Osteoblast (primary cell): ENCODE measurements at regions not wholly inside any gene's neighbourhood (a gene's known extent, or its start where the extent isn't known, plus 50 kb on each side); places are given as distances from the start of the nearest gene placed in this dataset.

ENCODE experiments used
- DNase-seq: peaks from one replicate; pipeline ENCODE4 v3.0.0; 2011; ENCODE audit warnings: low spot score, mixed read lengths; ENCODE audit not compliant: insufficient read length; ENCODE audit errors: missing footprints
- H2AFZ ChIP-seq: 2 replicates; pipeline ENCODE4 v1.6.0; 2011; ENCODE audit warnings: mild to moderate bottlenecking, low read length
- H3K27ac ChIP-seq: 2 replicates; pipeline ENCODE4 v1.5.1; 2011; ENCODE audit warnings: mild to moderate bottlenecking, low read depth, low read length, moderate library complexity
- H3K27me3 ChIP-seq: 2 replicates; pipeline ENCODE4 v1.6.0; 2012; ENCODE audit warnings: mild to moderate bottlenecking, control low read depth, inconsistent platforms, low read length, moderate library complexity; ENCODE audit not compliant: insufficient read depth
- H3K36me3 ChIP-seq: 2 replicates; pipeline ENCODE4 v1.5.1; 2011; ENCODE audit warnings: mild to moderate bottlenecking, low read length, control low read depth, moderate library complexity; ENCODE audit not compliant: insufficient read depth
- H3K4me1 ChIP-seq: 2 replicates; pipeline ENCODE4 v1.5.1; 2011; ENCODE audit warnings: mild to moderate bottlenecking, low read length, control low read depth, moderate library complexity; ENCODE audit not compliant: insufficient read depth
- H3K4me2 ChIP-seq: 2 replicates; pipeline ENCODE4 v1.6.0; 2011; ENCODE audit warnings: mild to moderate bottlenecking, low read length; ENCODE audit not compliant: insufficient read depth
- H3K4me3 ChIP-seq: fragments of 200-600 bp; sonication (generic); 3 replicates; pipeline ENCODE4 v1.5.1; 2012; ENCODE audit warnings: mild to moderate bottlenecking, low read length, inconsistent platforms; ENCODE audit not compliant: insufficient read depth
- H3K79me2 ChIP-seq: 2 replicates; pipeline ENCODE4 v1.6.0; 2012; ENCODE audit warnings: mild to moderate bottlenecking, low read length, control low read depth, inconsistent platforms; ENCODE audit not compliant: insufficient read depth
- H3K9me3 ChIP-seq: 2 replicates; pipeline ENCODE4 v1.5.1; 2011; ENCODE audit warnings: low read depth, low read length, control low read depth
- H4K20me1 ChIP-seq: 2 replicates; pipeline ENCODE4 v1.6.0; 2012; ENCODE audit warnings: mild to moderate bottlenecking, low read length, control low read depth; ENCODE audit not compliant: insufficient read depth
- CTCF ChIP-seq: IDR thresholded peaks from 2 replicates; pipeline ENCODE4 v1.5.1; 2011; ENCODE audit warnings: mild to moderate bottlenecking, low read depth, low read length, moderate library complexity; ENCODE audit errors: extremely low read depth

GRCh38 chr18:77865853-77866252, 616.2 kb downstream of the GALR1 start:
- Histone ChIP-seq H3K4me2 (no peak overlapping the region), H3K79me2 (no peaks in the 10 kb centered on the region), H3K27me3 (no peaks in the 10 kb centered on the region), H4K20me1 (no peaks in the 10 kb centered on the region), H3K4me3 (no peak overlapping the region), H3K9me3 (peaks cover 6% of the 10 kb centered on the region), H3K27ac (no peak overlapping the region), H3K4me1 (no peaks in the 10 kb centered on the region), H3K36me3 (no peaks in the 10 kb centered on the region), H2AFZ (no peak overlapping the region)
- no peak for TF ChIP-seq CTCF
- DNase-seq: no peak

GRCh38 chr18:77866351-77866750, 616.7 kb downstream of the GALR1 start:
- Histone ChIP-seq H3K27me3 (no peaks in the 10 kb centered on the region), H2AFZ (no peak overlapping the region), H3K27ac (no peak overlapping the region), H3K79me2 (no peaks in the 10 kb centered on the region), H3K4me2 (no peak overlapping the region), H4K20me1 (no peaks in the 10 kb centered on the region), H3K36me3 (no peaks in the 10 kb centered on the region), H3K4me3 (no peak overlapping the region), H3K4me1 (no peaks in the 10 kb centered on the region), H3K9me3 (peaks cover 6% of the 10 kb centered on the region)
- no peak for TF ChIP-seq CTCF
- DNase-seq: no peak

- no peaks in the 10 kb centered on the region for H3K27me3 ChIP-seq
- no peak for TF ChIP-seq CTCF
- H3K36me3 ChIP-seq: no peaks in the 10 kb centered on the region
- H4K20me1 ChIP-seq: no peaks in the 10 kb centered on the region
- H3K9me3 ChIP-seq: peaks cover 9% of the 10 kb centered on the region
- no peak overlapping the region for H3K27ac ChIP-seq
- no peaks in the 10 kb centered on the region for H3K79me2 ChIP-seq
- no peak overlapping the region for H2AFZ ChIP-seq
- H3K4me2 ChIP-seq: no peak overlapping the region
- H3K4me1 ChIP-seq: no peaks in the 10 kb centered on the region
- no peak for DNase-seq
- H3K4me3 ChIP-seq: no peak overlapping the region
Observed at GRCh38 chr18:77870199-77870598, 620.6 kb downstream of the GALR1 start.

- Histone ChIP-seq H3K4me2 (no peak overlapping the region), H3K4me1 (no peaks in the 10 kb centered on the region), H3K27ac (no peak overlapping the region), H3K27me3 (no peaks in the 10 kb centered on the region), H2AFZ (no peak overlapping the region), H3K9me3 (peaks cover 9% of the 10 kb centered on the region), H3K79me2 (no peaks in the 10 kb centered on the region), H3K36me3 (no peaks in the 10 kb centered on the region), H3K4me3 (no peak overlapping the region), H4K20me1 (no peaks in the 10 kb centered on the region)
- no peak for TF ChIP-seq CTCF
- no peak for DNase-seq
Observed at GRCh38 chr18:77870894-77871293, 621.2 kb downstream of the GALR1 start.
